ENCODE measurements at regions not wholly inside any gene's neighbourhood (a gene's known extent, or its start where the extent isn't known, plus 50 kb on each side); places are given as distances from the start of the nearest gene placed in this dataset.
"Not testable (repeated sequence)": the region's sequence is repeated elsewhere in the genome, so short reads cannot be mapped to it uniquely, and the experiment has no call there.

- TF ChIP-seq CTCF (IDR thresholded peaks at IDR 0.05; ENCODE audit: insufficient read depth, low read depth, low read length, missing control alignments): no peak
- DNase-seq (ENCODE audit: low read depth): no peak
- H3K4me3 ChIP-seq (ENCODE audit: low read length): no peak overlapping the region
These were observed 85.6 kb upstream of the IMMP2L start for GRCh38 chr7:111647881-111648280.

GRCh38 chr7:111644595-111644994 is 82.3 kb upstream of the IMMP2L start:
- DNase-seq (ENCODE audit: low read depth): not testable (repeated sequence)

GRCh38 chr7:111642373-111642772 is 80.1 kb upstream of the IMMP2L start:
- no peak for TF ChIP-seq CTCF (IDR thresholded peaks at IDR 0.05; ENCODE audit: insufficient read depth, low read depth, low read length, missing control alignments)
- no peak for DNase-seq (ENCODE audit: low read depth)
- H3K4me3 ChIP-seq (ENCODE audit: low read length): no peak overlapping the region

More at GRCh38 chr7:111644595-111644994, 82.3 kb upstream of the IMMP2L start:
- not testable (repeated sequence) for H3K4me3 ChIP-seq (ENCODE audit: low read length)

- TF ChIP-seq CTCF (IDR thresholded peaks at IDR 0.05; ENCODE audit: insufficient read depth, low read depth, low read length, missing control alignments): no peak
- no peak for DNase-seq (ENCODE audit: low read depth)
- H3K4me3 ChIP-seq (ENCODE audit: low read length): no peak overlapping the region
These were observed 78.1 kb upstream of the IMMP2L start for GRCh38 chr7:111640416-111640815.

GRCh38 chr7:111639934-111640333 is 77.6 kb upstream of the IMMP2L start:
- no peak for TF ChIP-seq CTCF (IDR thresholded peaks at IDR 0.05; ENCODE audit: insufficient read depth, low read depth, low read length, missing control alignments)
- H3K4me3 ChIP-seq (ENCODE audit: low read length): no peak overlapping the region
- DNase-seq (ENCODE audit: low read depth): no peak

GRCh38 chr7:111638078-111638477 is 75.8 kb upstream of the IMMP2L start:
- no peak overlapping the region for H3K4me3 ChIP-seq (ENCODE audit: low read length)
- TF ChIP-seq CTCF (IDR thresholded peaks at IDR 0.05; ENCODE audit: insufficient read depth, low read depth, low read length, missing control alignments): no peak
- DNase-seq (ENCODE audit: low read depth): no peak

GRCh38 chr7:111633878-111634277 is 71.6 kb upstream of the IMMP2L start:
- TF ChIP-seq CTCF (IDR thresholded peaks at IDR 0.05; ENCODE audit: insufficient read depth, low read depth, low read length, missing control alignments): no peak
- no peak overlapping the region for H3K4me3 ChIP-seq (ENCODE audit: low read length)
- DNase-seq (ENCODE audit: low read depth): no peak

- no peak for TF ChIP-seq CTCF (IDR thresholded peaks at IDR 0.05; ENCODE audit: insufficient read depth, low read depth, low read length, missing control alignments)
- no peak for DNase-seq (ENCODE audit: low read depth)
- H3K4me3 ChIP-seq (ENCODE audit: low read length): no peak overlapping the region
These were observed 68.6 kb upstream of the IMMP2L start for GRCh38 chr7:111630862-111631261.

Data from epithelial cell of esophagus (primary cell).